HFFc6 (cell line): ENCODE measurements at regions not wholly inside any gene's neighbourhood (a gene's known extent, or its start where the extent isn't known, plus 50 kb on each side); places are given as distances from the start of the nearest gene placed in this dataset.

Source experiments
- DNase-seq: peaks from one replicate; pipeline ENCODE4 v3.0.0-alpha.2; 2018
- H3K27ac Mint-ChIP-seq: 2 replicates; pipeline ENCODE4 v1.8.0; 2020; ENCODE audit warnings: mild to moderate bottlenecking, mixed read lengths
- H3K27me3 Mint-ChIP-seq: 2 replicates; pipeline ENCODE4 v1.8.0; 2021; ENCODE audit warnings: mild to moderate bottlenecking, moderate library complexity, mixed read lengths; ENCODE audit not compliant: insufficient read depth
- H3K36me3 Mint-ChIP-seq: 2 replicates; pipeline ENCODE4 v1.8.0; 2021; ENCODE audit warnings: low read depth, mixed read lengths
- H3K4me1 Mint-ChIP-seq: 2 replicates; pipeline ENCODE4 v1.8.0; 2020; ENCODE audit warnings: low read depth, mixed read lengths
- H3K4me3 Mint-ChIP-seq: 2 replicates; pipeline ENCODE4 v1.8.0; 2020; ENCODE audit warnings: mild to moderate bottlenecking, moderate library complexity, mixed read lengths
- H3K9me3 Mint-ChIP-seq: 2 replicates; pipeline ENCODE4 v1.8.0; 2020; ENCODE audit warnings: mild to moderate bottlenecking, mixed read lengths
- CTCF ChIP-seq: fragments of 200-600 bp; sonication (generic); IDR thresholded peaks from 2 replicates; pipeline ENCODE4 v1.5.0; 2021; ENCODE audit warnings: antibody characterized with exemption, mild to moderate bottlenecking

- H3K27ac Mint-ChIP-seq: no peak overlapping the region
- no peaks in the 10 kb centered on the region for H3K36me3 Mint-ChIP-seq
- H3K4me1 Mint-ChIP-seq: peaks cover 31% of the 10 kb centered on the region
- peak overlapping the region; percentile 82 for H3K4me3 Mint-ChIP-seq
- H3K9me3 Mint-ChIP-seq: no peaks in the 10 kb centered on the region
- peaks cover 12% of the 10 kb centered on the region for H3K27me3 Mint-ChIP-seq
- TF ChIP-seq CTCF: no peak
- DNase-seq: no peak
These were observed 112.7 kb downstream of the DHX15 start for GRCh38 chr4:24471486-24472160.

GRCh38 chr4:24470666-24471485 lies 113.5 kb downstream of the DHX15 start:
- peaks cover 12% of the 10 kb centered on the region for H3K27me3 Mint-ChIP-seq
- DNase-seq: no peak
- H3K9me3 Mint-ChIP-seq: no peaks in the 10 kb centered on the region
- peak overlapping the region; percentile 82 for H3K4me3 Mint-ChIP-seq
- no peak; the same call in 1 of the 2 replicates for TF ChIP-seq CTCF
- no peak overlapping the region for H3K27ac Mint-ChIP-seq
- peaks cover 31% of the 10 kb centered on the region for H3K4me1 Mint-ChIP-seq
- H3K36me3 Mint-ChIP-seq: no peaks in the 10 kb centered on the region

GRCh38 chr4:24468071-24468470 lies 116.3 kb downstream of the DHX15 start:
- H3K27me3 Mint-ChIP-seq: peaks cover 12% of the 10 kb centered on the region
- DNase-seq: no peak
- TF ChIP-seq CTCF: no peak
- H3K9me3 Mint-ChIP-seq: no peaks in the 10 kb centered on the region
- peaks cover 25% of the 10 kb centered on the region for H3K4me1 Mint-ChIP-seq
- no peaks in the 10 kb centered on the region for H3K36me3 Mint-ChIP-seq
- H3K4me3 Mint-ChIP-seq: no peak overlapping the region
- no peak overlapping the region for H3K27ac Mint-ChIP-seq

DNA sequence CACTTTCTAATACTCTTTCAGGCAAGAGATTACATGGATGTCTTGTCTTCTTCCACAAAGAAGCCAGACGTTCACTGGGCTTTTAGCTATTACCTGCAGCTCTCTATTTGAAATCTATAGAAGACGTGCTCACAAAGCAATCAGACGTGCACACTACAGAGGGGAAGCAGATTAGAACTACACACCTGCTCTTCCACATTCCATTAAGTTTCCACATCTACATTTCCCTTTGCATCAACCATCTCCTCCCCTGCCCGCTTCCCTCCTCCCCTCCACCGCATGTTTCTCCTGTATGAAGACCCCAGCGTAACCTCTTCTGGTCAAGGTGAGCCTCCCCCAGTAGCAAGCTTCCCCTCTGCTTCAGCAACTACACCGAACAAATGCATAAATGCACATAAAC lies 119.8 kb downstream of the DHX15 start:
- TF ChIP-seq CTCF: no peak
- Mint-ChIP-seq H3K4me3 (no peak overlapping the region), H3K36me3 (no peaks in the 10 kb centered on the region), H3K27me3 (peaks cover 1% of the 10 kb centered on the region), H3K4me1 (peaks cover 2% of the 10 kb centered on the region), H3K27ac (no peak overlapping the region), H3K9me3 (no peaks in the 10 kb centered on the region)
- DNase-seq: no peak

DNA sequence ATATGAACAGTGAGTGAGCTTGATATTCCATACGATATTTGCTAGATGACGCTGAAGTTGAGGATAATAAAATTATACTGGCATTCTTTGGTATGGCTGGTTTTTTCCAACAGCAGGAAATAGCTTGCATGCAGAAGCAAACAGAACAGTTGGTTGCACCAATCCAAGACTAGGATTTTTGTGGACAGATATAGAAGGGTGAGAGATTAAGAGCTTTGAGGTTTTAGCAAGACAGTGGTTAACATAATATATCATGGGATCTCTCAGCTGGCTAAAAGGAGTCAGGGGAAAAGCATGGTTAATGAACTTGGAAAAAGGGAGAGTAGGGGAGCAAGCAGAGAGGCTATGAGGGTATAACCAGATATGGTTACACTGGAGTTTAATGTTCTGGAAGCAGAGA lies 127.9 kb downstream of the DHX15 start:
- Mint-ChIP-seq H3K36me3 (no peaks in the 10 kb centered on the region), H3K27me3 (peaks cover 4% of the 10 kb centered on the region), H3K27ac (no peak overlapping the region), H3K4me1 (no peaks in the 10 kb centered on the region), H3K4me3 (no peak overlapping the region), H3K9me3 (no peaks in the 10 kb centered on the region)
- DNase-seq: no peak
- no peak for TF ChIP-seq CTCF
